ENCODE measurements at regions not wholly inside any gene's neighbourhood (a gene's known extent, or its start where the extent isn't known, plus 50 kb on each side); places are given as distances from the start of the nearest gene placed in this dataset.
"Not testable (repeated sequence)": the region's sequence is repeated elsewhere in the genome, so short reads cannot be mapped to it uniquely, and the experiment has no call there.

- no peak overlapping the region for H3K4me3 ChIP-seq (ENCODE audit: low read depth, low read length)
- DNase-seq (ENCODE audit: low read depth) = no peak
- TF ChIP-seq CTCF (IDR thresholded peaks at IDR 0.05; ENCODE audit: insufficient read depth, low read length) = no peak
Measured at GRCh38 chr21:17119466-17120297, 393.2 kb upstream of the CXADR start.

GRCh38 chr21:17127395-17127794 is 385.4 kb upstream of the CXADR start:
- not testable (repeated sequence) for H3K4me3 ChIP-seq (ENCODE audit: low read depth, low read length); DNase-seq (ENCODE audit: low read depth)

- DNase-seq (ENCODE audit: low read depth) = no peak
- H3K4me3 ChIP-seq (ENCODE audit: low read depth, low read length) = no peak overlapping the region
- TF ChIP-seq CTCF (IDR thresholded peaks at IDR 0.05; ENCODE audit: insufficient read depth, low read length) = no peak
Measured at GRCh38 chr21:17128132-17128531, 384.7 kb upstream of the CXADR start.

DNA sequence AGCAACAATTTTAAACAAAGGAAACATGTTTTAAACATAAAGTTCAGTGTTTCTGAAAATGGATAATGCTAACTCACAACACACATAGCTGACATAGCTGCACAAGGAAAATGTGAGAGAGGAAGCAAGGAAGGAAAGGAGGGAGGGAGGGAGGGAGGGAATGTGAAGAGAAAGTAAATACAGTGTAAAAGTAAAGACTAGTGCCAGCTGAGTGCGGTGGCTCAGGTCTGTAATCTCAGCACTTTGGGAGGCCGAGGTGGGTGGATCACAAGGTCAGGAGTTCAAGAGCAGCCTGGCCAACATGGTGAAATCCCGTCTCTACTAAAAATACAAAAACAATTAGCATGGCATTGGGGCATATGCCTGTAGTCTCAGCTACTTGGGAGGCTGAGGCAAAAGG is 373.7 kb upstream of the CXADR start:
- H3K4me3 ChIP-seq (ENCODE audit: low read depth, low read length) = peak overlapping the region; percentile 54
- peak; percentile 14 for DNase-seq (ENCODE audit: low read depth)

DNA sequence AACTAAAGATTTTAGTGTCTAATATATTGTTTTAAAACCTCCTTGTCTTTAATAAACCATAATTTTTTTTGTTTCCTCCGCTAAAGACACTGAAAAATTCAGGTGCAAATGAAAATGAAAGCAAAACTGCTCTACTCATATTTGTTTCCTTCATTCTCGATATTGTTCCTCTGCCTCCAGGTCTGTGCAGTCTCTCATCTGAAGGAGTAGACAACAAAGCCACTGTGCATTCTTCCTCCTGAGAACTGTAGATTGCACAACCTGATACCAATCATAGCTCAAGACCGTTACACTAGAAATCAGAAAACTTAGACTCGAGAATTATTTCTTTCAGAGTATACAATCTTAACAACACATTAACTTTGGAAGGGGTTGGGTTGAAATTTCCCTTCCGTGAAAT is 373.1 kb upstream of the CXADR start:
- no peak for TF ChIP-seq CTCF (IDR thresholded peaks at IDR 0.05; ENCODE audit: insufficient read depth, low read length)
- peak; percentile 41 for DNase-seq (ENCODE audit: low read depth)
- H3K4me3 ChIP-seq (ENCODE audit: low read depth, low read length) = peak overlapping the region; percentile 54

DNA sequence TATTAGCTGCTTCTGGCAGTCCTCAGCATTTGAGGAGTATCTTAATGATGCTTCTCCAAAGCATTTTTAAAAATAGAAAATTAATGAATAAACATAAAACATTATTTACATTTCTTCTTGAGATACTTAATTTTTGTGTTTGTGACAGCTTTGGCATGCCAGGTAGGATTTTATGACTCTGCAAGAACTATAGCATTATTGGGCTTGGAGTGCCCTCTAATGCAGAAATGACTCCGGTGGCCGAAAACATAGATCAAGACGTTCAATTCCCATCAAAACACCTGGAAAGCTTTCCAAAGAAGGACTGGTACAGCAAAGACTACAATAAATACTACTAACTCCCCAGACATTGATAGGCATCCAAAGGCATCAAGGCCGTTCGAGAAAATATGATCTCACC is 366.4 kb upstream of the CXADR start:
- TF ChIP-seq CTCF (IDR thresholded peaks at IDR 0.05; ENCODE audit: insufficient read depth, low read length) = no peak
- no peak for DNase-seq (ENCODE audit: low read depth)
- no peak overlapping the region for H3K4me3 ChIP-seq (ENCODE audit: low read depth, low read length)

DNA sequence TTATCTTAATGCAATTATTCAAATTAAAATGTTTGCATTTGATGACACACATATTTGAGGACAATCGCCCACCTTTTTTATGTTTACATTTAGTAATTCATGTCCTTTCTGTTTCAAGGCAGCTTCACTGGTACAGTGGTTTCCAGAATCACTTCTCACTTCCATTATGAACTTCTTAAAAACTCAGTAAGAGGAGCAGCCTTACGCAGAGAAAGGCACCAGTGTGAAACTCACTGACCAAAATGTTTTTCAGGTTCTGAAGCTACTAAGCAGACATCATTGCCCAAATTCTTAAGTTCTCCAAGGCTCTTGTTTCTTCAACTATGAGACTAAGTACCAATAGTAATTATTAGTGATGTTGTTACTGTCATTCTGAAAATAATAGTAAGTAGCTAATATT is 353.1 kb upstream of the CXADR start:
- DNase-seq (ENCODE audit: low read depth) = no peak
- TF ChIP-seq CTCF (IDR thresholded peaks at IDR 0.05; ENCODE audit: insufficient read depth, low read length) = no peak
- H3K4me3 ChIP-seq (ENCODE audit: low read depth, low read length) = no peak overlapping the region

- DNase-seq (ENCODE audit: low read depth) = no peak
- no peak overlapping the region for H3K4me3 ChIP-seq (ENCODE audit: low read depth, low read length)
- TF ChIP-seq CTCF (IDR thresholded peaks at IDR 0.05; ENCODE audit: insufficient read depth, low read length) = no peak
Measured at GRCh38 chr21:17185674-17186073, 327.2 kb upstream of the CXADR start.
